Amniotic stem cell (primary cell): ENCODE measurements at regions not wholly inside any gene's neighbourhood (a gene's known extent, or its start where the extent isn't known, plus 50 kb on each side); places are given as distances from the start of the nearest gene placed in this dataset.
A peak's percentile ranks its signal among the peaks of the same experiment; 100 is the strongest.
"Not testable (repeated sequence)": the region's sequence is repeated elsewhere in the genome, so short reads cannot be mapped to it uniquely, and the experiment has no call there.

Experiments used
- DNase-seq: peaks from one replicate; lab custom pipeline; 2025; lab: John Stamatoyannopoulos, UW

- DNase-seq = no peak
Observed at GRCh38 chr14:83711046-83711445, 1818.9 kb upstream of the FLRT2 start.

DNA sequence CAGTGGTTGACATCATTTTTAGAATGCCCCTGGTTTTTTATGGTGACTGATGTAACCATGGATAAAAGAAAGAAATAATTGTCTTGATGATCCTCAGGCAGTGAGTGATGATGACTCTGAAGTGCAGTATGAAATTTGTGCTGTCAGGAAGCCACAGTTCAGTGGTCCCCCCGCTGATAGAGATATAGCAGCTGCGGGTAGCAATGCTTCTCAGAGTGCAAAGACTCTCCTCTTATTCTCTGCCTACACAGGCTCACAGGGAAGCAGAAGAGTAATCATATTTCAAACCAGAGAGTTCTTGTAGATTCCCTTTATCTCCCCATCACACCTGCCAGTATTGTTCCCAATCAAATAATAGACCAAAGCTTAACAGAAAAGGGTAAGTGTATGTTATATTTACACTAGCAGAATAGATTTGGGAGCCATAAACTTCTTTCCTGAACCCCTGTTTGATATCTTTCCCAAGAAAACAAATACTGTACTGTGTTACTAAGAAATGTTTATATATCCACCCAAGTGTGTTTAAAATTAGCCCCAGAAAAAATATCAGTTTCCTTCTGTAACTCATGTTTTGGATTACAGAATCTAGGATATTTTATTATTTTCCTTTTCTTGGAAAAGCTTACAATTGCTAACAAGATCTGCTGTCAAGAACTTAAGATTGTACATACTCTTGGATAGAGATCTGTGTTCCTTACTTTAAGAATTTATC is 1817.4 kb upstream of the FLRT2 start:
- no peak for DNase-seq

GRCh38 chr14:83713732-83714131 is 1816.2 kb upstream of the FLRT2 start:
- DNase-seq = no peak

DNA sequence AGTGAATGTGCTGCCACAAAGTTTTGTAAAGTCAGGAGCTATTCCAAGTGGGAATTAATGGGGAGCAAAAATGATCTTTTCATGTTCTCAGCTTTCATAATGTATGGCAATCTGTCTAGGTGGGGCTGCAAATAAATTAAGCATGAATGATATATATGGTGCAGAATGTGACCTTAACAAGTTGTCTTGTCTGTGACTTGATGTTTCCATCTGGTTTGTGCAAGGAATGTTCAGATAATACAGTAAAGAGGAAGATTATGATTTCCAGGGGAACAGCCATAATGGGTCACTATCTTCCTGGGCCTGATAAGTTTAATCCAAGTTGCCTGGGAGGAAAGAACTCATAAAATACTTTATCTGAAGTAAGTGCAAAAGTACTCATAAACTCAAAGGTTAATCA is 1815.8 kb upstream of the FLRT2 start:
- DNase-seq = no peak

GRCh38 chr14:83719435-83719834 is 1810.5 kb upstream of the FLRT2 start:
- DNase-seq = not testable (repeated sequence)

- no peak for DNase-seq
Observed at GRCh38 chr14:83733670-83734069, 1796.3 kb upstream of the FLRT2 start.

GRCh38 chr14:83734431-83734830 is 1795.5 kb upstream of the FLRT2 start:
- no peak for DNase-seq

DNA sequence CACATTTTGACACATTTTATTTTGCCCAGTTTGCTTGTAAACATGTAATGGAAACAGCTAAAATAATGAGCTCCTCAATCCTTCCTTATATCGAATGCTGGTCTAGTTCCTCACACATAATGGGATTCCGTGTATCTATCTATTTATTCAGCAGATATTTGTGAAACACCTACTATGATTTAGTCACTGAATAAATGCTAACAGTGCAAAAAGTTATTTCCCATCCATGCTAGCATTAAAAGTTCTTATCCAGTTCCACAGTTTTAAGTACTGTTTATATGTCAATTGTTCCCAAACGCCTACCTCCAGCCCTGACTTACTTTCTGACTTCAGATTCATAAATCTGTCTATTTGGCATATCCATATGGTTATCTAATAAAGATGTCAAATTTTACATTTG is 1788.7 kb upstream of the FLRT2 start:
- DNase-seq = no peak

DNA sequence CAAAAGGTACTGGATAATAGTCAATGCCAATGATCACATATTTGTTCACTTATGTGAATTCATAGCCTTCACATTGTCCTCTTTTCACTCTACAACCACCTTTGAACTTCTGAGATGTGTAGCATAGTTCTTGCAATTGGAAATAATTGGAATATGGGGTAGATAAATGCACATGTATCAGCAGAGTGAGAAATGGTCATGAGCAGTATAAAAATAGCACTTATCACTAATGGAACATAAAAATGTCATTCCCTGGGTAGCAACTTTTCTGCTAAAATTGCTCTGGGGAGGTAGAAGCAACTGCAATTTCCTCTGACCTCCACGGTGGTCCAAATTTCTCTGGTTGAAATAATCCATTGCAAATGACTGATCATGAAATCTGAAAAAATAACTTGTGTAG is 1785.7 kb upstream of the FLRT2 start:
- DNase-seq = no peak

DNA sequence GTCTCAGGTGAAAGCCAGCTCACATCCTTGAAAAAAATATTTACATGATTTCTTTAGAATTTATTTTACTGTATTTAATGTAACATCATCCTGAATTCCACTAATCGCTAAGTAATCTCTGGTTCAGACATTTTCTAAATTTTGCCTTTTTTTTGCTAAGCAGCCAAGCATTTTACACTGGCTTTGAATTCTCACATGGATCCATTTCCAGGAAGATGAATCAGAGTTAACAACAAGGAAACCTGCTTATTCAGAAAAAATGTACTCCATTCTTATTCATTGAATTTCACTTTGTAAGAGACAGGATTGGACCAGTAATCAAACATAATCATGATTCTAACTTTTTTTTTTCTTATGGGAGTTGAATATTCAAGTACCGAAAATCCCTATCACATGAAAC is 1785.1 kb upstream of the FLRT2 start:
- no peak for DNase-seq

GRCh38 chr14:83746336-83746735 is 1783.6 kb upstream of the FLRT2 start:
- no peak for DNase-seq

DNA sequence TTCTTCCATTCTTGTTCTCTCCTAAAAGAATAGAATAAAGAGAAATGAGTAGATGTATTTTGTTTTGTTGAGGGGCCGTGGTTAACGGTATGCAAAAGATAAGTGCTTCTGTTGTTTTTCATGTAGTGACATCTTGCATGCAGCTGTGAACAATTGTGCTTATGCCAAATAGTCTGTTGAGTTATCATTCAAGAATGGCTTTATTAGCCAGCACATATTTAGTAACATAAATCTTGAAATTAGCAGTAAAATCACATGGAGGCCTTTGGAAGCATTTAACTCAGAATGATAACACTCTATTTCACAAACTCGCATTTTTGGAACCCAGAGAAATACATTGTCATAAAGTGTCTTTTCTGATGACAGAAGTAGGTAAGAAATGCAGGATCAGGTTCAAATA is 1772.0 kb upstream of the FLRT2 start:
- no peak for DNase-seq

DNA sequence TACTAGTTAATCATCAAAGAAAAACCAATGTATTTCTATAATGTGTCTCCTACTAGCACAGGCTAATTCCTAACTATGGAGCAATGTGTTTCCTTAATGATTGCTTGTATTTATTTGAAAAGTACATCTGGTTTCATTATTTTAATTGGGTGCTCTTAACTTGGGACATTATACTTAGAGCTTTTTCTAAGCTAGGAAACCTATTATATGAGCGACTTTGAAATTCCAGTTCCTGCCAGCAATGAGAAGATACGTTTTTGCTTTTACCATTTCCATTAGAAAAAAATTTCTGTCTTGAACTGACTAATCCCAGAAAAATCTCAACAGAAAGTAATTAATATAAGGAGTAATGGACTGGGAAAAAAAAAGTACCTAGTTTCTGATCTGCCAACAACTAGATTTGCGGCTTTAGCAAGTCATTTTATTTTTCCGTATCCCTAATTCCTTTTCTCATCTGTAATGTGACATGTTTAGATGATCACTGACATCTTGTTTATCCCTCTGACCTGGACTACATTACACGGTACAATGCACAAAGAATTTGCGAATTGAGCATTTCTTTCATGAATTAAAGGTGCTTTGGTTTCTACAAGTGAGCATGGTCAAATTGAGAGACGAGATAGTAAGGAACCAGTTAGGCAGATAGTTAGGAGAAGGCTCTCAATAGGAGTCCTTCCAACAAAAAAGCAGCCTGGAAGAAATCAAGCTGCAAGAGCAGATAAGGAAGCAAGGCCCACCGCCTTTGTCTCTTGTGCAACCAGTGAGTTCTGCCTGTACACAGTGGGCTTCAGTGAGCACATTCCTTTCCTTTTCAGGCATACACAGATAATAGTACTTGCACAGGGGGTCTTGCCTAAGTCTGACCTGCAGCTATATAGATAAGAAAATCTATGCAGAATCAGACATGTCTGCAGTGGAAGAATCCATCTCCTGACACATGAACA is 1765.0 kb upstream of the FLRT2 start:
- DNase-seq = no peak

DNA sequence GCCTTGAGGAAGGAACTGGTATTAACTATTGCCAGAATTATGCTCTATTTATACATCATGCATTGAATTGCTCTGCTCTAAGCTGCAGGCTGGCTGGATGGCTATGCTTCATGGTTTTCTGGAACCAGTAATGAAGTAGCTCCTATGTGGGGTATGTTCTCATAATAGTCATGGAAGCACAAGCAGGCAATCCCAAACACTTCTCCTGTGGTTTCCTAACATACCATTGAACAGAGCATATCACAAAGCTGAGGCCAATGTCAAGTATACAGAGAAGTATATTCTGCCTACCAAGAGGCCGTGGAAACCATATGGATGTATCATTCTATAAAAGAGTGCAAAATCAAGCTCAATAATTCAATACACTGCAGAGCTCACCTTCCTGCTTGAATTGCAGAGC is 1752.4 kb upstream of the FLRT2 start:
- DNase-seq = no peak

DNA sequence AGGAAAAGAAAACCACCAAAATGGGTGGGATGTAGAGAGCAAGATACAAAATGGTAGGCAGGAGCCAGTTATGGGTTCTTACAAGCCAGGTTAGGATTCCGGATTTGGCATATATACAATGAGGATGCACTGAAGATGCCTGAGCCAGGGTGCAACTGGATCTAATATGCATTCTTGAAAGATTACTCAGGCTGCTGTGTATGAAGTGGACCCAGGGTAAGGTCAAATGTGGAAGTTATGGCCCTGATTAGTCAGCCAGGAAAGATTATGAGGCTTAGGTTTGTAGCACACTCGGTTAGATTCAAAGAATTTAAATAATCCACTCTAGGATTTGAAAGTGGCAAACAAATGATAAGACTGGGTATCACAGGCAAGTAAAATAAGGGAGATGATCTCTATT is 1750.7 kb upstream of the FLRT2 start:
- peak; percentile 10 for DNase-seq

- DNase-seq = no peak
Observed at GRCh38 chr14:83780321-83780720, 1749.6 kb upstream of the FLRT2 start.

DNA sequence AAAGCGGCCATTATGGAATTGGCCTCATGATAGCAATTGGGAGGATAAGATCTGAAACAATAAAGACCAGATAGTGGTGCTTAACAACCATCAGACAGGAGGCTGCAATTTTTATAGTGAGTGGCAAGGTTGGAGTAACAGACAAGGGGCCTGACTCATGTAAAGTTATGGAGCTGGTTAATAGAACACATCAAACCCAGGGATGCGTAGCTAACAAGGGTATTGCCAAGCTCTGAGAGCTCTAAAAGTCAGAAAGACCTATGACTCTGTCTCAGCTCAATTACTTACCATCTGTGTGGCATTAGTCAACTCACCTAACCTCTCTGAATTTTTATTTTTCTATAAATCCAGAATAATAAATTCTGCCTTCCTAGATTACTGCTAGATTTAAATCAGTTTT is 1731.5 kb upstream of the FLRT2 start:
- DNase-seq = no peak

DNA sequence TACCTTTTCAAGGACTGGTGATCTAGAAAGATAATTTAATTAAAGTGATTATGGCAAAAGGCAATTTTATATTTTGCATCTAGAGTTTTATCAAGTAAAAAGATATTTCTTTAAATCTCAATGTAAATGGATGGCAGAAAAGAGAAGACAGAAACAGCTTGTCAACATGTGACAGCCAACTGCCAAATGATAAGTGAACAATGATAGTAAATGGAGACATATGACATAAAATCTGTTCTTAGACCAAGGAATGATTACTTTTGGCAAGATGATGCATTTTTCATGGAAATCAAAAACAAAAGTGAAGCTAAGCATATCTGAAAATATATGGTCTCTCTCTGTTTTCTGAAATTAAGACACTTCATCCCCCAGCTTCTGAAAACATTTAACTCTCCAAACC is 1730.7 kb upstream of the FLRT2 start:
- no peak for DNase-seq

GRCh38 chr14:83814896-83815295 is 1715.0 kb upstream of the FLRT2 start:
- no peak for DNase-seq

- peak; percentile 13 for DNase-seq
Observed at GRCh38 chr14:83816761-83817160, 1713.2 kb upstream of the FLRT2 start.

DNA sequence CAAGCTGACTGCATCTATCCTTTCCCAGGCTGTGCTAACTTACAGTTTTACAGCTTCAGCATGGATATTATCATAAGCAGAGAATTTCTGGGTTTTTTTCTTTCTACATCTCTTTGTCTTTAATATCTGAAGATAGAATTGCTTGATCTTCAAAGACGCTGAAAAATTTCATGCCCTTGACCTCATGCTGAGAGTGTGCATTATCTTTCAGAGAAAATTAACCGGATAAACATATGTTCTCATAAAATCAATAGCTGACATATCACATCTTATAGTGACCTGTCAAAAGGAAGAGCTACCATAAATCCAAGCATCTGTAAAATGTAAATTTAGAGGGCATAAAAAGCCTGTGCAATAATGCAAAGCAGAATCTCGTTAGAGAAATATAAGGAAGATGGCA is 1704.1 kb upstream of the FLRT2 start:
- no peak for DNase-seq

- DNase-seq = no peak
Observed at GRCh38 chr14:83826838-83827237, 1703.1 kb upstream of the FLRT2 start.

DNA sequence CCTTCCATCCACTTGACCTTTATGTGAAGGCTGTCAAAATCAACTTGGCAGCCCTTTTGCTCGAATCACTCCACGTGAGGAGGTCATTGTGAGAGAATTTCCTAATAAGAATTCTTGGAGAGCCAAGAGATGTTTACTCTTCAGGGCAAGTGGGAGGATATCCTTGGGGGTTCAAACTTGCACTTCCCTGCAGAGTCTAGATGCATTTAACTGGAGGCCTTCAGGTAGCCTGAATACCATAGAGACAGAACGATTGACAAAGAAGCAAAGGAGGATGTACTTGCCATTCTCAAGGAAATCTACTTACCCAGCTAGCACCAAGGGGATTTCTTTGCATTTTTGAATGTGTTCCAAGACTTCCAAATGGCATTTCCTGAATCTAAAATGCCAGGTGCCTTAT is 1702.6 kb upstream of the FLRT2 start:
- DNase-seq = no peak
